ENCODE measurements at regions not wholly inside any gene's neighbourhood (a gene's known extent, or its start where the extent isn't known, plus 50 kb on each side); places are given as distances from the start of the nearest gene placed in this dataset.

DNA sequence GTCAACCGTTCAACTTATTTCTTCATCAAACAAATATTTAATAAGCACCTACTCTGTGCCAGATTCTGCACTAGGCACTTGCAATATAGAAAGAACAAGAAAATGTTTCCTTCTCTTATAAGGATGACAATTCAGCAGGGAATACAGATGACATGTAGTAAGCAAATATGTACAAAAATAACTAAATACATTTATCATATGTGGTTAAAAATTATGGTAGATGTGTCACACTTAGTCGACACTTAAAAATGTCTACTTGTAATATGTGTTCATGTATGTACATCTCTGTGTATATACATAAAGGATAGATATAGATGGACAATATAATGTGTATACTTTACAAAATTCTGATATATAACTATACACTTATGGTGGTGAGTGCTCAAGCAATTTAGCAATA lies 417.0 kb upstream of the MEF2C start:
- DNase-seq (ENCODE audit: low spot score) = no peak

DNA sequence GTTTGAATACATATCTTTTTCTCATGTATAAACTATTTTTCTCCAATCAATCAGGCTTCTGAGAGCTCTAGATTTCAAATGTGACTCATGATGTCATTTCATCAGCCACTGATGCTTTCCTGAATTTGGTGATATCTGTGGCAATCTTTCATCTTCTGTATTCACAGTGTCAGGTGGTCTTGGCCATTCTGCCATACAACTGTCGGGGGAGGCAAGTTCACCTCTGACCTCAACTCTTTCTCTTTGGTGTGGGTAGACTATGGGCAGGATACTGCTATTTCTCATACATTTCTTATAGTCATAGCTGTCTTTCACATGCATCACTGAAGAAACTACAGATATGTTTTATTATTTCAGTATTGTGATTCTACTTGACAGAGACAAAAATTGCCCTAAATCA lies 414.1 kb upstream of the MEF2C start:
- DNase-seq (ENCODE audit: low spot score) = no peak

DNA sequence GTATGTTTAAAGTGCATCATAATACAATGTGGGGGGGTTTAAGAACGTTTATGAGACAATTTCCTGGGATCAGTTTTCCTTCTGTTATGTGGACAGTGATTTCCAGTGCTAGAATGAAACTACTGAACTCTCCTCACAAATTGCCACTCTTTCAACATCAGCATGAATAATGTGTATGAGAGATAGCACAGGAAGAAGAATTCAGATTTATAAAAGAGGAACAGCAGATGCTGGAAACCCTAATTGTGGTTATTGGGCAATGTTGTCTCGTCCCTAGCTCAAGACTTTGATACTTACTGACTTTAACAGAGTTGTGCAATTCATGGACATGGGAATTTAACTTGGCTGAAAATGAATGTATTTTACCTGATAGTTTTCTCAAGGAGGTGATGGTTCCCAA lies 410.8 kb upstream of the MEF2C start:
- no peak for DNase-seq (ENCODE audit: low spot score)

DNA sequence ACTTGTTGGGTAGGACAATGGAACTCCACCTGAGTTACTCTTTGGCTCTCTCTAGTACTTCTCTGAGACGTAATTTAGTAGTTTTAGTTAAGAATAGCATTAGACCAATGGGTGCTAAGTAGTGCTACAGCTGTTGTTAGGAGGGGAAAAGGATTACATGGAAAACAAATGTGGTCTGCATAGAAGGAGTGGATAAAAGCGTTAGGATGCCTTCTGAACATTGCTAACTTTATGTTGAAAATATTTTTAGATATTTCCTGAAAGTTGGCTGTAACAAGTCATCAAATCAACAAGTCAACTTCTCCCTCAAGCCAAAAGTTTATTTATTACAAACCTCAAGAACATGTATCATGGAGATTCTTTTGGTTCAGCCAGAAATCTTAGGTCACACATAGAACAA lies 409.5 kb upstream of the MEF2C start:
- no peak for DNase-seq (ENCODE audit: low spot score)

DNA sequence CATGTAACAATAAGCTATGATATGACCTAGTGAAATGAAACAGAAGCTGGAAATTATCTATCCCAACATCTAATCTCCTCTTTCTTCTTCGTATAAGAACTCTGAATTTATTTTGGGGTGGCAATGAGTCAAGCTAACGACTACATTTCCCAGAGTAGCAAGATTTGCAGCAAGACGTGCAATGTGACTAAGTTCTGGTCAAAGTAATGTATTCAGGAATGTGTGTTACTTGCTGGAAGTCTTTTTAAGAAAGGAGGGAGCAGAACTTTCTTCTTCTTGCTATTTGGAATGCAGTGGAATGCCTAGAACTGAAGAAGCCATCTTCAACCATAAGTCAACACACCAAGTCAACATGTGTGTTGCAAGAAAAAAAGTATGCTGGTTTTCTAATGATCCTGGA lies 406.6 kb upstream of the MEF2C start:
- DNase-seq (ENCODE audit: low spot score) = no peak

DNA sequence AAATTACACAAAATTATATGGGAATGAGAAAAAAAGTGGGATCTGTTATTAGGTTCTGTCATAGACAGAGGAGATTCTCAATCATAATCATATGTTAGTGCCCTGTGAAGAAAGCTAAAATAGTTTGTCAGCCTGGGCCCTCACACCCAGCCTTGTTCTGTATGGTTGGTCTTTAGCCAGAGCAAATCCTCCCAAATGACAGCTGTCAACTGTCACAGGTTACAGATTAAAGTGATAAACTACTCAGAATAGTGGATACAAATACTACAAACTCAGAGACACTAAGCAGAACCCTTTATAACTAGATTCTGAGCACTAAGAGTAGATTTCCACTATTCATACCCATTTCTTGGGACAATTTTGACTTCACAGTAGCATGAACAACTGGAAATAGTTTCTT lies 405.0 kb upstream of the MEF2C start:
- no peak for DNase-seq (ENCODE audit: low spot score)

DNA sequence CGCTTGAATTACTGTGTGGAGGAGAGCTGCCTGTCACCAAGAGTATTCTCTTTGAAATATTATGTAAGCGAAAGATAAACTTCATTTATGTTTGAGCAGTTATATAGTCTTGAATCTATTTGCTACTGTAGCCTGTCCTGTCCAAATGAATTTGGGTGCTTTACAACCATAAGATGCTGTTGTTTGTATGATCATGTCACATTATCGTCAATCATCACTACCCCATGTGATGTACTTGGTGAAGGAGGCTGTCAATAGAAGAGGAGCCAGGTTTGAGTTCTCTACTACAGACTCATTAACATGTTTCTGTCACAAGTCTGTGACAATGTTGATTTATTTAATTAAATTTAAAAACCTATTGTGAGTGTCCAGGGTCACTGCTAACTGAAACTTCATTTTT lies 403.3 kb upstream of the MEF2C start:
- no peak for DNase-seq (ENCODE audit: low spot score)

DNA sequence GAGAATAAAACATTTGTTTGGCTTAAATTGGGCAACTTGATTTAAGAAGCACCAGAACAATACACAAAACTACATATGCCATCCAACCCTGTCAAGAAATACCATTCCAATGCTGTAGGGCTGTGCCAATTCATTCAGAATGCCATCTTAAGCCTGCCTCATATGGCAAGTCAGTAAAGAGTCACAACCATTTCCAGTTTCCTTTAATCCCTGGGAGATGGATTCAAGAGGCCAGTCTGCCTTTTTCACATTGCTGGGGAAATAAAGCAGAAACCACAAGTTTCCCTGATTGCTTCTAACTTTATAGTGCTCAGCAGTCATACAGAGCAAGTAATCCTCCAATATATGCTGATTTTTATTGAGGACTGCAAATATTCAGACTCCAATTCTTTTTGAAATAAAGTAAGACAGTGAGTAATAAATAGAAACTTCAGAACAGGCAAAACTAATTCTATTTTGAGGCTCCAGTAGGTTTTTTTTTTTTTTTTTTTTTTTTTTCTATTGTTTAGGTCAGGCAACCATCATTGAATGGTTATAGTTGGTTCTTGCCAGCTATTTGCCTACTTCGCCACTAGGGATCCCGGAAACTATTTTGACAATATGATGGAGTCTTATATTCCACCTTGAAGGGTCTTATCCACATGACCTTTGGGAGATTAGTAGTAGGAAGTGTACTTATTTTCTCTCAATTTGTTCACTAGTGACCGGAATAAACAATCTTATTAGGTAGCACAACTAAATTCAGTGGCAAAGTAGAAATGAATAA lies 400.9 kb upstream of the MEF2C start:
- no peak for DNase-seq (ENCODE audit: low spot score)

DNA sequence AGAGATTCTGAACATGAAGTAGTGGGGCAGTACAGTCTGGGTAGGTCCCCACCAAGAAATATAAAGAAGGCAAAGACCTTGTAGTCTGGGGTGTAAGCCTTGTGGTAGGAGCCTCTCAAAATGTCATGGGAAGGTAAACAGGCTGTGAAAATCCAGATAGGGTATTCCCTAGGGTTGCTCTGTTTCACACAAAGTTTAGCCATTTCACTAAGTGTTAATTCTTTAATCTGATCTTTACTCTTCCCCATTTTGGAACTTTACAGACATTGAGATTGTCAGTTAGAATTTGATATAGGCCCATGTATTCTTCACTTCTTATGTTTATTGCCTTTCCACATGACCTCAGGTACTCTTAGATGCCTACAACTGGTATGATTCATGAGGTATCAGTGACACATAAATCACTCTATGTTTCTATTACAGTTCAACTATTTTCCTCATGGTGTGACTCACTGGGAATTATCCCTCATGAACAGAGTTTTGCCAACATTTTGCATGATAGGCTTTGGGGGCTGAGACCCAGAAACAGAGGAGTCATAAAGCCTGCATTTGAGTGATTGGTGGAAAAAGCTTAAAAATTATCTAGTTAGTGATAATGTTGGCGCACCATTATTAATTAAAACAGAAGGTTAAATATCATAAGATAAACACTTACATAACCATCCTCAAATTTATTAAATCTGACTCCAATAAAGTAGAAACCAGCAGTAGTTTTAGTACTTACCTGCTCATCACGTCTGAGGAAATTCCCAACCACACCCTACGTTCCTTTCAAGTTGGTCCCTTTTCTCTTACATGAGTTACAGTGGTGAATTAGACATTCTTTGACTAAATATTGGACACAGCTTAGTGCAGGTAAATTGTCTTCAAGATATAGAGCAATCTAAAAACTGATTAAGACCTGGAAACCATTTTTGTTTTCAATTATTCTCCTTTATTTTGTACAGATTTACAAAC lies 399.8 kb upstream of the MEF2C start:
- DNase-seq (ENCODE audit: low spot score) = no peak

DNA sequence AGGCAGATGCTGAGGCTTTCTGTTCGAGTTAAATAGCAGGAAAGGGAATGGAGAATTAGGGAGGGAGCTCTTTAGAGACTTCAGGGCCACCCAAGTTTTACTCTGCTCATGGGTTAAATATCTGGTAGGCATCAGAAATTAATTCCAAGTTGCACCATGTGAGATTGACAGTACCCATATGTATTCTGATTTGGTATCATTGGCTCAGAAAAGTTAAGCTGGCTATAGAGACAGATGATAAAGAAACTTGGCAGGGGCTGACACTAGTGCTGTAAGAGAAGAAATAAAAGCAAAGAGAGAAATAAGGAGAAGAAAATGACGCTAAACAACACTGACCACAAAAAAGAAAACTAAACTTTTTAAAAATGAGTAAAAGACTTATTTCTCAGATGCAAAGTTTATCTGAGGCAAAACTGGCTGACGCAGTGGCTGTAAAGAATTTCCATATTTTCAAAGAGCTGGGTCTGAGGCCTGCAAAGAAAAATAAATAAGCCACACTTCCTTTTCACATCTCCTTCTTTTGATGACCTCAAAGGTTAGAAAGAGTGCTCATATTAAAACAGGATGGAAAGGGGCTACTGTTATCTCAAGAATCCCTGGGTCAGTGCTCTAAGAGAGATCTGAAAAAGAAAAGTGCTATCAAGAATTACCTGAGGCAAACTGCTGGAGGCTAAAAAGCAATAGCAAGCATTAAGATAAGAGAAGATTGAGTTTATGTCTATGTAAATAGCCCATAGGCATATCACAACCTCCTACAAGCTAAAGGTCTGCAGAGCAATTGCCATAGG lies 399.0 kb upstream of the MEF2C start:
- DNase-seq (ENCODE audit: low spot score) = no peak

DNA sequence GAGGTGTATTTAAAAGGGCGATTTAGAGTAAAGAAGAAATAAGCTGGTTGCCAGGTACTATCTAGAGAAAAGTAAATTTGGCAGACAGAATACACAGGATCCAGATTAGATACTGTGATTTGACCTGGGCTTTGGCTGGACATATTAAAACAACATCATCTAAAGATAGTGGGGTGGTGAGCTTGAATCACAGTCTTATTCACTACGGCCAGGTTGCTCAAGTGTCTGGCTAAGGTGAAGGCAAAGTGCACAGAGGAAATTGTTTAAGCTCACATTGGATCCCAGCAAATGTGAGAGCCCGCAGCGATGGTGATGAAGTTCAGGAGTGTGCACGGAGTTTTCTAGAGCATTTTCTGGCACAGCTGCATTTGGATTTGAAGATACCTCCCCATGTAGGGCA lies 398.2 kb upstream of the MEF2C start:
- no peak for DNase-seq (ENCODE audit: low spot score)

DNA sequence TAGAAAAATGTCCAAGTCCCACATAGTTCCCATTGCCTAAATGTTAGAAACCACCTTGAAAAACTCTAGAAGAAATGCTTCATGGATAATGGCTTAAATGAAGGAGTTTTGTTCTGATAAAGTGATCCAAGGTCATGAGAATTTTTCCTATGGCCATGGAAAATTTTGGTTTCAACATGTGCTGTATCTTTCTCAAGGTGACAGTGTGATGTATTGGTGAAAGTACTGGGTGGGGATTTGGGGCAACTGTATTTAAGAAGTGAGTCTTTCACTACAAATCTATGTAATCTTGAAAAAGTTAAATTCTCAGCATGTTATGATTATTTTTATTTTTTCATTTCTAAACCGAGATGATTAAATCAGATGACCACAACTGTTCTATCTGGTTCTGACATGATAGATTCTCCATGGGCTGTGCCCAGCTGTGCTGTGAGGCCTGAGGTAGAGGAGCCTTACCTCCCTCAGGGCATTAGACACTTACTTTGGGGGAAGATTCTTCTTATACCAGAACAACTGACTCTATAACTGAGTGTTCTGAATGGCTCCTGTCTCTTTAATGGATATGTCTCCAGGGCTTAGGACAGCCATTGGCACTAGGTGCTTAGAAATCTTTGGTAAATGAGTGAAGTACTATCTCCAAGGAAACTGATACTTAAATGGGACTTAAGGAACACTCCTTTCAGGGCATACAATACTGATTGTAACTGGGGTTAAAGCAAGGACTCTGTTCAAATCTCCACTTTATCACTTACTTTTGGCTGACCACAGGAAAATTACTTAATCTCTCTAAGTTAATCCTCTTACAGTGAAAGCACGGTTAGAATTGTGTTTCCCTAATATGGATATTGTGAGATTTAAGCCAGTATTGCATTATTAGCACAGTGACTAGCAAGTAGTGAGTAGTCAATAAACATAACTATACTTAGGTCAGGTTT lies 397.4 kb upstream of the MEF2C start:
- no peak for DNase-seq (ENCODE audit: low spot score)

DNA sequence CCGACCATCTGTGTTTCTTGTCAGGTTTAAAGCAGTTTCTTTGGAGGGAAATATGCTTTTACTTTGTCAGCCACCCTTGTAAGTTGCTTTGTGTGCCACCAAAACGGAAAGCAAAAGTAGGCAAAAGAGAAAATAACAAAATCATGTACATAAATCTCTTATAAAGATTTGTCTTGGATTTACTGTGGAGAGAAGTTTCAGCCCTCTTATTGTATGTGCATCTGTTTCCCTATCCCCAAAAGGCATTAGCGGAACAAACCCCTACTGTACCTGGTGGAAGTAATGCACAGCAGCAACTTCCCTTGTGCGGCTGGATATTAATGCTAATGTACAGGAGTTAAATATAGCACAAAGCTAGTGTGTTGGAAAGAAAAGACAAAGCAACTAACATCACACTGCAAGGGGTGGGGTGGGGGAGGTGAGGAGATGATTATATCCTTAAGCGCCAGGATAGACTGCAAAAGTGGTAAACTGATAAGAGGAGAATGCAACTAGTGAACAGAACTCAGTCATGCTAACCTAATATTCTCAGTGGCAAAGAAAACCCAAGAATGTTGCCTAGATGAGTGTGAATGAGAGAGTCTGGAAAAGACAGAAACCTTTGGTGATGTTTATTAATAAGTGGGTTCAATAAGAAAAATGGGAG lies 396.5 kb upstream of the MEF2C start:
- DNase-seq (ENCODE audit: low spot score) = no peak

DNA sequence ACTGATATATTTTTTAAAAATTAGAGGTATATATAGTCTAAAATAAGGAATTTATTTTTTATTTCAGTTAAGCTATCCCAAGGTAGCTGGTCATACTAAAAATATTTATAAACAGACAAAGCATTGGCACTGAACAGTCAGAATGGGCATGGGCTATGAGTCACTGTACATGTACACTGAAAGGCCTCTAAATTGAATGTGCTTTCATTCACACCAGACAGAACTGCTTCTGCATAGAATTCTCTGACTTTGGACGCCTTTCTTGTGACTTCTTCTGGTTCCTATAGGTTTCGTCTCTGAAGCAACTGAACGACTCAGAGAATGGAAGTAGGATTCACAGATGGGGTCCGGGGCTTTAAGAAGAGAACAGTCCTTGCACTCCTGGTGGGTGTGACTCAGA lies 394.8 kb upstream of the MEF2C start:
- no peak for DNase-seq (ENCODE audit: low spot score)

DNA sequence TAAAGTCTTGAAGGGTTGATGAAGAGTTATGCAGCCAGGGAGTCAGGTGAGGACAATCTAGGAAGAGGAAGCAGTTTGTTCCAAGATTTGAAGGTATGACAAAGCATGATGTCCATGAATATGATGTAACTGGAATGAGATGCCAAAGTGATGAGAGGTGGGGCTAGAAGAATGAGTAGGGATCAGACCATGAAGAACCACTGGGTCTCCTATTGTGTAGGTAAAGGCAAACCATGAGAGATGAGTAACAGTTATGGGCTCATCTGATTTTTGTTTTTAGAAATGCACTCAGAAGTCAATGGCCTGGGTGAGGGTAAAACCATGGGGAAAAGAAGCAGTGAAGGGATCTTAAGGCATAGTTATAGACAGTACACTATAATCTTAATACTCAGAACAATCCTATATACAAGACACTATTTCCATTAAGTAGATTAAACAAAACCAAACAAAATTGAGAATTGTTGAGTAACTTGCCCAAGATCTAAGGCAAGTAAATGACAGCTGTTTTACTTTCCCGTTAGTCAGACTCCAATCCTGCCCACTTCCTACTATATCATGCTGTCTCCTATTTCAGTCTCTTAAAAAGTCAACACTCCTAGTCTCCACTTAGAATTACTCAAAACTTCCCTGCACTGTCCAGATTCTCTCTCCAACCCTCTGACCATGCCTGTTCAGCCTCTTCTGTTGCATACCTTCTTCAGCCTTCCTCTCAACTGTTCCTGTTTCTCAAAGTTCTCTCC lies 393.8 kb upstream of the MEF2C start:
- no peak for DNase-seq (ENCODE audit: low spot score)

DNA sequence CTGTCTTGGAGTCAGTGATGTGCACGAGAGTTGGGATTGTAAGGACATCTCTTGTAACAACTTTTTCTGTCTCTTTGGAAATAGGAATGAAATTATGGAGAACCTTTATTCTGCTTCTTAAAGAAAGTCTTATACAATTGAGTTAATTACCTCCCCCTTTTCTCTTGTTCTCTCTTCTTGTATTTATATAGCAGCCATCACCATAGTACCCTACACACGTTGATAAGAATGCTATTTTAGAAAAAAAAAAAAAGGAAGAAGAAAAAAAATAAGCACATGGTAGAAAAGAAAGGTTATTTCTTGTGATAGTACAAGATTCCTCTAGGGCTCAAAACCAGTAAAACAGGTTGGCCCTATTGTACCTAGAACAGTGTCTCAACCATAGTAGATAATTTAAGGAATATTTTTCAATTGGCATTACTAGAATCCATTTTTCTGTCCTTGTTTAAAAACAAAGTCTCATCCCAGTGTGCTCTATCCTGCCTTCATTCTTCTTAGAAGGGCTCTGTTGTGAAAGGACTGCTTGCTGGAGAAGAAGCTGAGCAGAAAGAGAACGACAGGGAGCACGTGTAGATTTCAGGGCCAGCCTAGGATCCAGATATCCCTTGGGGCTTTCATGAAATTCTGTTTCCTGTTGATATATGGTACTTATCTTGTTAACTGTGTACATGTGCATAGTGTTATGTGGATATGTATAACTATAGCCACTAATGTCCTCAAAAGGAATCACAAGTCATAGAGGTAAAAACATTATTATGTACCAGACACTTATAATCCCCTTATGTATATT lies 392.3 kb upstream of the MEF2C start:
- DNase-seq (ENCODE audit: low spot score) = no peak

DNA sequence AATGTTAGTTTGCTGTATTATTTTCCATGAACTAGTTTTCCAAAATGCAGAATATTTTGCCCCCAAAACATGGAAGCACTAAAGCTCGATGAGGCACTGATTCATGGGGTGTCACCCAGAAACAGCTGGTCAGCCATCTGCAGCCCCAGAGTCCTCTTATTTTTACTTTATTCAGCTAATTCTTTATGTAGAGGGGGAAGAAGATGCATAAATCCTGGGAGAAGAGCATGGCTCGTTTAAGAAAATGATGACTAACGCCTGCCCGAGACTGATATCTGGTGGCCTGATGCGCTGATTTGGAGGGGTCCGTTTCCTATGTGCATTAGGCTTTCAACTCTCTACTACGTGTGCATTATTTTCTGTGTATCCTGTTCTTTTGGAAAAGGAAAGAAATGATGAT lies 390.3 kb upstream of the MEF2C start:
- DNase-seq (ENCODE audit: low spot score) = no peak

DNA sequence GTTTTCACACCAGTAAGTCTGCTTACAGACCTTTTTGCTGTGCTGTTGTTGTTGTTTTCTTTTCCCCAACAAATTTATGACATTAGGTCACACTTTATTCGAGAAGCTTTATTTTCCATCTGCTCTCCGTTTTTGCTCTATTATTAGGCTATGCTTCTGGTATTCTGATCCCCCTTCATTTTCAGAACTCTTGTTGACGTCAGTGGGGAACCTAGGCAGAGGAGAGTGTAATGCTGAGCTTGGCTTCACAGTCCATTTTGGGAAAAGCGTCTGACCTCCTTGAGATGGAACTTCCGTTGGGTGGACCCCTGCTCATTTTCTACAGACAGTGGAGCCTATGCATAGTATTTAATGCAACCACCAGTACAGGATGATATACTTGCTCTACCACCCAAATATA lies 387.9 kb upstream of the MEF2C start:
- DNase-seq (ENCODE audit: low spot score) = no peak

DNA sequence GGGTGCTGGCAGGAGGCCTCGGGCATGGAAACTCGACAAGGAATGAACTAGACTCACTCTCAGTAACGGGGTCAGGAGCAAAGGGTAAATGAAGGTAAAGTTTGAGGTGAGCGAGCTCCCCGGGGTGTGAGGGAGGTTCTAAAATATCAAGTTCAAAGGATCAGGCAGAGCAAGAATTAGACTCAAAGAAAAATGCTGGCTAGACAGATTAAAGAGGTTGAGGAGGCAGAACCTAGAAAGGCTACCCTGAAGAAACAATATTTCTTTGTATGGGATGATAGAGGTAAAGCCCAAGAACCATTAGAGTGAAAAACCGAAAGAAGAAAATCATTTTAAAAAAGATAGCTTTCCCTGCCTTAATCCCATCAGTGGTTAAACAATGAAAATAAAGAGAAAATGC lies 386.7 kb upstream of the MEF2C start:
- no peak for DNase-seq (ENCODE audit: low spot score)

Data from HuH-7 (cell line).